ENCODE measurements at regions not wholly inside any gene's neighbourhood (a gene's known extent, or its start where the extent isn't known, plus 50 kb on each side); places are given as distances from the start of the nearest gene placed in this dataset.

DNA sequence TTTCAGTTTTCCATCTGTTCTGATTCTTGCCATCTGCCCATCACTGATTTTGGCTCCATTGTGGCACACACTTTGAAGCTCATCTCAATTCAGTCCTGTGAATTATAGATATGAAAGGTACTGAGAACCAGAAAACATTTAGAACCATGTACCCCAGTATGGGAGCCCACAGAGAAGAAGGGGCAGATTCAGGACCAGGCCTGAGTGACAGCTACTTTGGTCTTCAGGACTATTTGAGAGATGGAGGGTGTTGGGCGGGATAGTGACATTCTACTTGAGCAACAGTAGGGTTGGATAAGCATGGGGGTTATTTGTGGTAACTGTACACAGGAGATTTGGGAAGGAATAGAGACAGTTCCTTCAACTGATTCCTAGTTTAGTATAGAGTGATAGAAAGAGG is 259.2 kb upstream of the MANEA start:
- TF ChIP-seq, protein P1, sequence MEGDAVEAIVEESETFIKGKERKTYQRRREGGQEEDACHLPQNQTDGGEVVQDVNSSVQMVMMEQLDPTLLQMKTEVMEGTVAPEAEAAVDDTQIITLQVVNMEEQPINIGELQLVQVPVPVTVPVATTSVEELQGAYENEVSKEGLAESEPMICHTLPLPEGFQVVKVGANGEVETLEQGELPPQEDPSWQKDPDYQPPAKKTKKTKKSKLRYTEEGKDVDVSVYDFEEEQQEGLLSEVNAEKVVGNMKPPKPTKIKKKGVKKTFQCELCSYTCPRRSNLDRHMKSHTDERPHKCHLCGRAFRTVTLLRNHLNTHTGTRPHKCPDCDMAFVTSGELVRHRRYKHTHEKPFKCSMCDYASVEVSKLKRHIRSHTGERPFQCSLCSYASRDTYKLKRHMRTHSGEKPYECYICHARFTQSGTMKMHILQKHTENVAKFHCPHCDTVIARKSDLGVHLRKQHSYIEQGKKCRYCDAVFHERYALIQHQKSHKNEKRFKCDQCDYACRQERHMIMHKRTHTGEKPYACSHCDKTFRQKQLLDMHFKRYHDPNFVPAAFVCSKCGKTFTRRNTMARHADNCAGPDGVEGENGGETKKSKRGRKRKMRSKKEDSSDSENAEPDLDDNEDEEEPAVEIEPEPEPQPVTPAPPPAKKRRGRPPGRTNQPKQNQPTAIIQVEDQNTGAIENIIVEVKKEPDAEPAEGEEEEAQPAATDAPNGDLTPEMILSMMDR (IDR thresholded peaks at IDR 0.05; ENCODE audit: low read depth, low read length, missing control alignments) = no peak
- DNase-seq (ENCODE audit: low read depth) = no peak
- H3K4me3 ChIP-seq (ENCODE audit: low read depth, low read length) = no peak overlapping the region
- in situ Hi-C loops (cut with HindIII; ENCODE audit: low sequenced_read_pairs) = no loop called here

DNA sequence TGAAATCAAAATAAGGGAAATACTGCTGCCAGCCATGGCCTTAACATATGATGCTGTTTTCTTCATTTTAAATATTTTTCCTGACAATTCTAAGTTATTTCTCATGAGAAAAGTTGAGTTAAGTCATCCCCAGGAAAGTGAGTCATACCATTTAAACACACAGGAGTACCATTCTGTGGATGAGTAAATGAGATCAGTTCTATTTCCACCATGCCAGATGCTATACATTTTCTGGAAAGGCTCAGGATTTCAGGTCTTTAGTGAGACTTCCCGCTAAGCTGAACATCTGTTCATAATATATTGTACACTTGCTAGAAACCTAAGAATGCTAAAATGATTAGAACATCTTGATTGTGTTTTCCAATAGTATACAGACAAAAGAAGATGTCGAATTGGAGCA is 256.2 kb upstream of the MANEA start:
- no peak for DNase-seq (ENCODE audit: low read depth)
- no peak overlapping the region for H3K4me3 ChIP-seq (ENCODE audit: low read depth, low read length)
- in situ Hi-C loops (cut with HindIII; ENCODE audit: low sequenced_read_pairs) = no loop called here
- TF ChIP-seq, protein P1 (IDR thresholded peaks at IDR 0.05; ENCODE audit: low read depth, low read length, missing control alignments) = no peak

GRCh38 chr6:95325916-95326315 is 251.4 kb upstream of the MANEA start:
- in situ Hi-C loops (cut with HindIII; ENCODE audit: low sequenced_read_pairs) = no loop called here
- no peak overlapping the region for H3K4me3 ChIP-seq (ENCODE audit: low read depth, low read length)
- DNase-seq (ENCODE audit: low read depth) = peak; percentile 11
- TF ChIP-seq, protein P1 (IDR thresholded peaks at IDR 0.05; ENCODE audit: low read depth, low read length, missing control alignments) = no peak

DNA sequence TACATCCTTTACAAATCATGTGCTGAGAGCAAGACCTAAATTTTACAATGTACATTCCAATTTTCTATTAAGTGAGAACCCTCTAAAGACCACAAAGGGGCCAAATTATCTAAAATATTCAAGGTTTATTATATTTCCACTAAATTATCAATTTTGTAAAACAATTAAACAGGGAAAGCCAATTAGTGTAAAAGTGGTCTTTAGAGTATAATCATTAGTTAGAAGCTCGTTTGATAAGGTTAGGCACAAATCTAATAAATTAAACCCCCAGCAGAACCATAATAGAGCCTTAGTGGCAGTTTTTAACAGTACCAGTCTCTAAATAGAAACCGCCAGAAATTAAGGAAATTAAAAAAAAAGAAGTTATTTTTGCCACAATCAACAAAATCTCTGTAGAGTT is 249.1 kb upstream of the MANEA start:
- TF ChIP-seq, protein P1 (IDR thresholded peaks at IDR 0.05; ENCODE audit: low read depth, low read length, missing control alignments) = no peak
- in situ Hi-C loops (cut with HindIII; ENCODE audit: low sequenced_read_pairs) = no loop called here
- no peak overlapping the region for H3K4me3 ChIP-seq (ENCODE audit: low read depth, low read length)
- DNase-seq (ENCODE audit: low read depth) = no peak

- no peak for DNase-seq (ENCODE audit: low read depth)
- no peak overlapping the region for H3K4me3 ChIP-seq (ENCODE audit: low read depth, low read length)
- TF ChIP-seq, protein P1 (IDR thresholded peaks at IDR 0.05; ENCODE audit: low read depth, low read length, missing control alignments) = no peak
- in situ Hi-C loops (cut with HindIII; ENCODE audit: low sequenced_read_pairs) = no loop called here
Measured at GRCh38 chr6:95352064-95352795, 225.1 kb upstream of the MANEA start.

- in situ Hi-C loops (cut with HindIII; ENCODE audit: low sequenced_read_pairs) = no loop called here
- DNase-seq (ENCODE audit: low read depth) = no peak
- H3K4me3 ChIP-seq (ENCODE audit: low read depth, low read length) = no peak overlapping the region
- TF ChIP-seq, protein P1 (IDR thresholded peaks at IDR 0.05; ENCODE audit: low read depth, low read length, missing control alignments) = no peak
Measured at GRCh38 chr6:95354551-95354950, 222.8 kb upstream of the MANEA start.
